AG04450 (cell line): ENCODE measurements at regions not wholly inside any gene's neighbourhood (a gene's known extent, or its start where the extent isn't known, plus 50 kb on each side); places are given as distances from the start of the nearest gene placed in this dataset.
"Not testable (repeated sequence)": the region's sequence is repeated elsewhere in the genome, so short reads cannot be mapped to it uniquely, and the experiment has no call there.

ENCODE experiments used
- CTCF ChIA-PET: fragments of 300-600, 350-600 bp; formaldehyde crosslinking; extraction: SDS; loops from one replicate; lab custom pipeline; 2022; ENCODE audit warnings: antibody characterized with exemption, inconsistent platforms; lab: Charles Lee
- POLR2A ChIA-PET: fragments of 350-600 bp; formaldehyde crosslinking; extraction: SDS; loops from one replicate; lab custom pipeline; 2021; ENCODE audit warnings: antibody characterized with exemption, inconsistent platforms; lab: Yijun Ruan, JAX
- DNase-seq: peaks from one replicate; pipeline ENCODE4 v3.0.0-alpha.2; 2011; ENCODE audit warnings: low read depth, low spot score
- H3K27ac ChIP-seq: one replicate; pipeline ENCODE4 v1.5.1; 2012; ENCODE audit warnings: low read depth, low read length, control low read depth
- H3K27me3 ChIP-seq: one replicate; pipeline ENCODE4 v1.6.0; 2012; ENCODE audit warnings: low read length; ENCODE audit not compliant: control insufficient read depth, insufficient read depth
- H3K4me3 ChIP-seq: 2 replicates; pipeline ENCODE4 v1.5.1; 2011; ENCODE audit warnings: mild to moderate bottlenecking, low read depth, low read length, control low read depth
- H3K9me3 ChIP-seq: 2 replicates; pipeline ENCODE4 v1.5.1; 2012; ENCODE audit warnings: low read length; ENCODE audit not compliant: control insufficient read depth, insufficient read depth
- CTCF ChIP-seq: IDR thresholded peaks from 2 replicates; pipeline ENCODE4 v1.5.1; 2011; ENCODE audit warnings: low read depth, low read length, control low read depth, inconsistent platforms

DNA sequence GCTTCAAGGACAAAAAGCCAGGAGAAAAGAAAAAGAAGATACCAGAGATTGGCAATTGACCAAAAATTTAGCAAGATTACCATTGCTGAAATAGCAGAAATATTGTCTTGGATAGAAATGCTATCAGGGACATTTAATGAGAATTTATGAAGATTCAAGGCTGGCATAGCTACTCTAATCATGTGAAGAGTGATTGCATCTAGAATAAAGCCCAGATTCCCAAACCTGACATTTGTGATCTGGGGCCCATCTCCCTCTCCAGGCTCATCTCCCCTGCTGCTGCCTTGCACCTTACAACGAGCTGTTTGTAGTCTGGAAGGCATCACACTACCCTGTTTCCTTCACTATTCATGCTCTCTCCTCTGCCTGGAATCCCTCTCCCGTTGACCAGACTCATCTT, 114.5 kb downstream of the C9orf152 start:
- H3K9me3 ChIP-seq = no peaks in the 10 kb centered on the region
- no peak for DNase-seq
- POLR2A ChIA-PET = no interaction called here
- no peaks in the 10 kb centered on the region for H3K27me3 ChIP-seq
- no peak overlapping the region for H3K4me3 ChIP-seq
- H3K27ac ChIP-seq = no peak overlapping the region
- CTCF ChIA-PET = no interaction called here
- TF ChIP-seq CTCF = no peak

- no peak overlapping the region for H3K4me3 ChIP-seq
- POLR2A ChIA-PET = no interaction called here
- CTCF ChIA-PET = no interaction called here
- H3K27ac ChIP-seq = no peak overlapping the region
- DNase-seq = no peak
- H3K27me3 ChIP-seq = no peaks in the 10 kb centered on the region
- no peaks in the 10 kb centered on the region for H3K9me3 ChIP-seq
- TF ChIP-seq CTCF = no peak
Measured at GRCh38 chr9:110093871-110094270, 114.1 kb downstream of the C9orf152 start.

- no peak for TF ChIP-seq CTCF
- POLR2A ChIA-PET = interaction anchor here (0.5 kb wide), 2 partner anchors 18 to 97 kb away, joined by 3 to 8 read pairs; no protein-coding TSS in a partner anchor
- no peaks in the 10 kb centered on the region for H3K9me3 ChIP-seq
- no peak overlapping the region for H3K27ac ChIP-seq
- H3K4me3 ChIP-seq = no peak overlapping the region
- DNase-seq = no peak
- H3K27me3 ChIP-seq = no peaks in the 10 kb centered on the region
- CTCF ChIA-PET = no interaction called here
Measured at GRCh38 chr9:110095161-110095595, 112.8 kb downstream of the C9orf152 start.

DNA sequence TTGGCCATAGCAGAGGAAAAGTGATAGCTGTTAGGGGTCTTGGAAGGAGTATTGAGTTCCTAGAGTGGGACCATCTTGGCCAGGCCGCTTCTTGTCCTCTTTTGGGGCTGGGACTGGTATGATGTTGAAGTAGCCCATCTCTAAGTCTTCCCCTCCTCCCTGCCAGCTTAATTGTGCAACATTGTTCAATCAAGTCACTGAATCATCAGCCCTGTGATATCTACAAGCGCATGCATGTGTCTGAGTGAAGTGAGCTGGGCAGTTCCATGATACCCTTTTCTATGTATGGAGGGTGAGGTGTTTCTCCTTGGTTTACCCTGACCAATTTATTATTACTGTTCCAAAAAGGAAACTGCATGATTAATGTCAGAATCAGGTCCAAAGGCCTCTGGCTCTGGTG, 112.2 kb downstream of the C9orf152 start:
- no peaks in the 10 kb centered on the region for H3K9me3 ChIP-seq
- H3K27ac ChIP-seq = no peak overlapping the region
- no peaks in the 10 kb centered on the region for H3K27me3 ChIP-seq
- TF ChIP-seq CTCF = no peak
- DNase-seq = no peak
- ChIA-PET CTCF (interaction anchor here (0.9 kb wide), 1 partner anchor 55 kb away, joined by 3 read pairs; no protein-coding TSS in a partner anchor), POLR2A (interaction anchor here (0.5 kb wide), 1 partner anchor 97 kb away, joined by 8 read pairs; no protein-coding TSS in a partner anchor)
- H3K4me3 ChIP-seq = no peak overlapping the region

DNA sequence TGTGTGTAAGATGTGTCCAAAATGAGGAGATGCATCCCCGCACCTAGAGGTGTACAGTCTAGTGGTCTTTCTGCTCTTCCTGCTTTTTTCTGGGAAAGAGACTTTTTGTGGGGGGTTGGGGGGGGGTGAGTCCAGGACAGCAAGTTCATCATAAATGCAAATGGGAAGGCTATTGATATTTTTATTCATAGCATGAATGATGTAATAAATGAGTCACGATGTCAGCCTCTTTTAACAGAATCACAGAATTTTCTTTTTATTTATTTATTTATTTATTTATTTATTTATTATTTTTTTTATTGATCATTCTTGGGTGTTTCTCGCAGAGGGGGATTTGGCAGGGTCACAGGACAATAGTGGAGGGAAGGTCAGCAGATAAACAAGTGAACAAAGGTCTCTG, 111.3 kb downstream of the C9orf152 start:
- POLR2A ChIA-PET, H3K27ac ChIP-seq, H3K27me3 ChIP-seq, DNase-seq, CTCF ChIA-PET, H3K4me3 ChIP-seq, H3K9me3 ChIP-seq: not testable (repeated sequence)
